ENCODE measurements at regions not wholly inside any gene's neighbourhood (a gene's known extent, or its start where the extent isn't known, plus 50 kb on each side); places are given as distances from the start of the nearest gene placed in this dataset.

DNA sequence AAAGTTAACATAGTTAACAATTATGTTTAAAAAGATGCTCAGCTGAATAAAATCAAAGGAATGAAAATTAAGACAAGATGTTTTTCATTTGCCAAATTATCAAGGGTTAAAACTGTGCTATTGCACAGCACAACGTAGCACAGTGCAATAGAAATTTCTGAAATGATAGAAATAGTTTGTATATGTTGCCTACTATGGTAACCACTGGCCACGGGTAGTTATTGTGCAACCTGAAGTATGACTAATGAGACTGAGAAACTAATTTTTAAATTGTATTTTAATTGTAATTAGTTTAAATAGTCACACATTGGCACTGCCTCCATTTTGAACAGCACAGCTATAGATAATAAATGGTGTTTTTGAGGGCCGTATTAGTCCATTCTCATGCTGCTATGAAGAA lies 343.1 kb upstream of the FAM241A start:
- no peak for DNase-seq (ENCODE audit: low read depth, low spot score)
- H3K4me3 ChIP-seq = no peak overlapping the region
- no peaks in the 10 kb centered on the region for H3K36me3 ChIP-seq (ENCODE audit: control insufficient read depth in 2 of 2, insufficient read depth in 2 of 2, low read length in 1 of 2)
- SMC1A ChIA-PET (ENCODE audit: uncharacterized antibody, unreplicated experiment) = no interaction called here
- no peak overlapping the region for H3K9ac ChIP-seq (ENCODE audit: control insufficient read depth, insufficient read depth, low read length)
- no peaks in the 10 kb centered on the region for H3K79me2 ChIP-seq (ENCODE audit: control insufficient read depth, insufficient read depth, low read length)
- no TSS peak for BruUV-seq (replicated peaks)
- intact Hi-C loops (cut with micrococcal nuclease; ENCODE audit: unreplicated experiment) (no loop called here), in situ Hi-C loops (cut with MboI) (no loop called here)
- RAD21 ChIA-PET (ENCODE audit: unreplicated experiment) = no interaction called here
- no peaks in the 10 kb centered on the region for H3K27me3 ChIP-seq (replicated peaks in 1 of 2; ENCODE audit: control insufficient read depth in 2 of 2, insufficient read depth in 2 of 2, low read length in 1 of 2)
- no peak for FAIRE-seq
- H3K27ac ChIP-seq (ENCODE audit: control insufficient read depth, insufficient read depth) = no peak overlapping the region
- TF ChIP-seq IRF4 (IDR thresholded peaks at IDR 0.05; ENCODE audit: low read depth, low read length) = no peak
- TF ChIP-seq, protein P1, sequence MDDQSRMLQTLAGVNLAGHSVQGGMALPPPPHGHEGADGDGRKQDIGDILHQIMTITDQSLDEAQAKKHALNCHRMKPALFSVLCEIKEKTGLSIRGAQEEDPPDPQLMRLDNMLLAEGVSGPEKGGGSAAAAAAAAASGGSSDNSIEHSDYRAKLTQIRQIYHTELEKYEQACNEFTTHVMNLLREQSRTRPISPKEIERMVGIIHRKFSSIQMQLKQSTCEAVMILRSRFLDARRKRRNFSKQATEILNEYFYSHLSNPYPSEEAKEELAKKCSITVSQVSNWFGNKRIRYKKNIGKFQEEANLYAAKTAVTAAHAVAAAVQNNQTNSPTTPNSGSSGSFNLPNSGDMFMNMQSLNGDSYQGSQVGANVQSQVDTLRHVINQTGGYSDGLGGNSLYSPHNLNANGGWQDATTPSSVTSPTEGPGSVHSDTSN (IDR thresholded peaks at IDR 0.05; ENCODE audit: insufficient replicate concordance, low read depth, low read length) = no peak
- TF ChIP-seq SMC3 (IDR thresholded peaks at IDR 0.05; ENCODE audit: borderline replicate concordance, low read length) = no peak
- TF ChIP-seq TARDBP (IDR thresholded peaks at IDR 0.05; ENCODE audit: borderline replicate concordance) = no peak
- TF ChIP-seq ZSCAN29 (IDR thresholded peaks at IDR 0.05) = no peak
- TF ChIP-seq TBL1XR1 (IDR thresholded peaks at IDR 0.05; ENCODE audit: low read depth, low read length) = no peak
- no peak for TF ChIP-seq ESRRA (IDR thresholded peaks at IDR 0.05; ENCODE audit: low read length)
- no peak for TF ChIP-seq ZNF207 (IDR thresholded peaks at IDR 0.05; ENCODE audit: borderline replicate concordance)
- no peak for TF ChIP-seq POLR2A (IDR thresholded peaks at IDR 0.05; ENCODE audit: low read depth, low read length)
- TF ChIP-seq SP1 (IDR thresholded peaks at IDR 0.05; ENCODE audit: low read depth, low read length) = no peak
- no peak for TF ChIP-seq RCOR1 (conservative IDR thresholded peaks at IDR 0.05; ENCODE audit: low read depth, low read length)
- no peak for TF ChIP-seq HDAC2 (IDR thresholded peaks at IDR 0.05)
- TF ChIP-seq BACH1 (IDR thresholded peaks at IDR 0.05; ENCODE audit: borderline replicate concordance) = no peak
- no peak overlapping the region for H2AFZ ChIP-seq (ENCODE audit: control insufficient read depth, low read depth, low read length)
- POLR2A ChIA-PET = no interaction called here
- CTCF ChIA-PET = interaction anchor here (1.6 kb wide), 1 partner anchor 53 kb away, joined by 4 read pairs; no protein-coding TSS in a partner anchor
- H3K4me1 ChIP-seq (ENCODE audit: control insufficient read depth, insufficient read depth, low read length) = no peaks in the 10 kb centered on the region
- no peak for ATAC-seq
- WGBS (ENCODE audit: insufficient coverage, insufficient replicate concordance, low lambda C conversion rate, missing lambda C conversion rate) = 13% methylated on average over 3 of the region's 3 CpGs
- H4K20me1 ChIP-seq (ENCODE audit: control insufficient read depth, insufficient read depth) = no peaks in the 10 kb centered on the region
- no peak overlapping the region for H3K4me2 ChIP-seq (ENCODE audit: control insufficient read depth, insufficient read depth)
- H3K9me3 ChIP-seq (replicated peaks; ENCODE audit: control insufficient read depth, insufficient read depth, low read length) = no peaks in the 10 kb centered on the region
